T1000 (cell line): ENCODE measurements at regions not wholly inside any gene's neighbourhood (a gene's known extent, or its start where the extent isn't known, plus 50 kb on each side); places are given as distances from the start of the nearest gene placed in this dataset.
"Not testable (repeated sequence)": the region's sequence is repeated elsewhere in the genome, so short reads cannot be mapped to it uniquely, and the experiment has no call there.

ENCODE experiments used
- DNase-seq: peaks from one replicate; lab custom pipeline; 2025; ENCODE audit warnings: mixed read lengths; lab: John Stamatoyannopoulos, UW

GRCh38 chr4:160347197-160347596, 1244.3 kb downstream of the RAPGEF2 start:
- DNase-seq = no peak

DNA sequence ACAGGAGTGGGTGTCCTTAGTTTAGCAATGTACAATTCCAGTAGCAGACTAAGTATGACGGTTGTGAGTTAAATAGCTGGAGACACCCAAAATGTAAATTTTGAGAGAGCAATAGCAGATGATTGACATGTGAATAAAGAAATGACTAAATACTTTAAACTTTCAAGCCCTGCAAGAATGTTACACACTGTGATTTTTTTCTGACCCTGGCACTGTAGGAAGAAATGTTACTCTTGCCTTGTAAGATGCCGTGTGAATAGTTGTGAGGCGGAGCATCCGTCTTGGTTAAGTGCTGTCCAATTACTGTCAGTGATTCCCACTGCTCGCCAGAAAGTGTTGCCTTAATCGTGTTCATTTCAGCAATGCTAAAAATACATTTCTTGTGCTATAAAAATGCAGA, 1248.1 kb downstream of the RAPGEF2 start:
- DNase-seq = no peak

DNA sequence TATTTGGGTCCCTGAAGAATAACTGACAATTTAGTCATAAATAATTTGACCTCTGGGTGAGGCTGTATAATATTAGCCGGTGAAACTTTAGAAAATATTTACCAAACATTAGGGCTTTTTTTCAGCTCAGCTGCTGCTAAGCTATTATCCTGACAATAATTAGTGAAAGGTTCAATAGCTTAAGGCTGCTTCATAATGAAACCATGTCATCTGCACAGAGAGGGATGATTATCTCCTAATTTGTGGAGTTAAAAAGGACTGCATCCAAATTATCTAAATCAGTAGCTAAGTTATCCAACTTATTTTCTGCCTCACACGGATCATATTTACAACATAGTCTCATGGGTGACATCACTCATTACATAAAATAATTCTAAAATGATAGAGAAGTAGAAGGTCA, 1249.8 kb downstream of the RAPGEF2 start:
- no peak for DNase-seq

GRCh38 chr4:160353548-160353947, 1250.7 kb downstream of the RAPGEF2 start:
- DNase-seq = no peak

GRCh38 chr4:160362478-160362877, 1259.6 kb downstream of the RAPGEF2 start:
- DNase-seq = no peak

DNA sequence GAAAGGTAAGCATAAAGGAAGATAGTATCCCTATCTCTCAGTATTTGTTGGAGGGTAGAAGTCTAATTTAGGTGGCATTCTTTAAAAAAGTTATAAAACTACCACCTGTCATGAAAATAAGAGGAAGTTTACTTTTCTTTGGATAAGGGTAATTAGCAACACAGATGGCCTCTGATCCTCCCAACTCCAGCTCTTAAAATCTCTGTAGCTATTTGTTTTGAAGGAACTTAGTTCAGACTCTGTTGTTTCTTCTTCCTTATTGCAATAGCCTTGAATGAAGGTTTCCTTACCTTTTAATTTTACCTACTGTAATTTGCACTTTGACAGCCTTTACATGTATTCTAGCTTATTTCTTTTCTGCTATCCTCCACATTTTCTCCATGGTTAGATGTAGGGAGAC, 1261.3 kb downstream of the RAPGEF2 start:
- no peak for DNase-seq

- not testable (repeated sequence) for DNase-seq
Observed at GRCh38 chr4:160364665-160365064, 1261.8 kb downstream of the RAPGEF2 start.

DNA sequence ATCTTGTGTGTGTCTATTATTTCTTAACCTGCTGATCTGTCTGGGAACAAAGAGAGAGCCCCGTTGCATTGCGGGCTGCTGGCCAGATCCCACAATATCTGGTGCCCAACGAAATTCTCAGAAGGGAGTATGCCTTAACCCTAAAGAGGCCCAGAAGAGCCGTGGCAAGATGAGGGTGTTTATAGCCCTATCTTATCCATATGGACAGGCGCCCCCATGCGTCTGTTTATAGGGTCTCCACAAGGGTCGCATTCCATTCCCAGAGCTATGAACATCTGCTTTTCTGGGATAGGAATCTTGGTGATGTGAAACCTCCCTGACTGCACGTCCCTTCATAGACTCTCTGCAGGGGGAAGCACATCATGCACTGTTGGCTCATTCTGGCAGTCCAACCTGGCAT, 1262.5 kb downstream of the RAPGEF2 start:
- DNase-seq = not testable (repeated sequence)

DNA sequence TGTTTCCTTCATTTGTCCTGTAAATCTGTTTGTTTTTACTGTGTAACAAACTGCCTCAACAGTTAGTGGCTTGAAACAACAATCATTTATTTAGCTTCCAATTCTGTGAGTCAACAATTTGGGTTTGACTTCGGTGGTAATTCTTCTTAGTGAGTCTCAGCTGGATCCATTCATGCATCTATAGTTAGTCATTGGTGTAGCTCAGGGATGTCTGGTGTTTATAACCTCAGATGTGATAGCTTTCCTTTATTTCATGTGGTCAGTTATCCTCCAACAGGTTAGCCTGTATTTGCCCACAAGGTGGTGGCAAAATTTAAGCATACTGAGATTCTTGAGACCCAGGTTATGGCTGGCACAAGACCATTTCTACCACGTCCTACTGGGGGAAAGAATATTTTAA, 1267.2 kb downstream of the RAPGEF2 start:
- DNase-seq = no peak

DNA sequence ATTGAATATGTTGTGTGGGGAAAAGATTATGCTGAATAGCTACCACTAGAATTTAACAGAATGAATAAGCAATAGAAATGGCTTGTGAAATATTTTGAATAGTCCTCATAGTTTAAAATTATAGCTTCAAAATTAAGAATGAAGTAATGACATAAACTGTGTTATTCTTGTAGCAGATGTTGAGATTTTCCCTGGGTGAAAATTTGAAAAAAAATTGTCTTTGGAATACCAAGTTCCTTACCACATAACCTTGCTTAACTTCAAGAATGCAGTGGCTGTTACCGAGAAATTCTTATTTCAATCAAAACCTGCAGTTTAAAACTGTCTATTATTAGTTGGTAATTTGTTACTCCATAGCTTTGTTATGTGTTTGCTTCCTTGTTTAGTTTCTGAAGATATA, 1268.6 kb downstream of the RAPGEF2 start:
- no peak for DNase-seq

DNA sequence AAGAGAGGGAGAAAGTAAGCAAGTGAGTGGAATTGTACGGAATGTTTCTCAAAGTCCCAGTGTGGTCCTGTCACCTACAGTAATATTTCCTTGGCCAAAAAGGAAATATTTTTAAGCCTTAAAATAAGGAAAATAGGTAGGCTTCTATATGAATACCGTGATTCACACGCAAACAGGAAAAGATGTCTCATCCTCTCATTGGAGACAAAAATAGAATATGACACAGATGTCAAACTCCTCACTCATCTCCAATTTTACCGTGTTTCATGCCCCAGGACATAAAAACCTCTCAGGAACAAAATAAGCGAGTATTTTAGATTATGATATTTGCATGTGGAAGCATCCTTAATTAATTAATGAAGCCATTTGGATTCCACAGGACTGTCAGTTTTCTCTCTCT, 1269.5 kb downstream of the RAPGEF2 start:
- no peak for DNase-seq

GRCh38 chr4:160373911-160374310, 1271.0 kb downstream of the RAPGEF2 start:
- no peak for DNase-seq

DNA sequence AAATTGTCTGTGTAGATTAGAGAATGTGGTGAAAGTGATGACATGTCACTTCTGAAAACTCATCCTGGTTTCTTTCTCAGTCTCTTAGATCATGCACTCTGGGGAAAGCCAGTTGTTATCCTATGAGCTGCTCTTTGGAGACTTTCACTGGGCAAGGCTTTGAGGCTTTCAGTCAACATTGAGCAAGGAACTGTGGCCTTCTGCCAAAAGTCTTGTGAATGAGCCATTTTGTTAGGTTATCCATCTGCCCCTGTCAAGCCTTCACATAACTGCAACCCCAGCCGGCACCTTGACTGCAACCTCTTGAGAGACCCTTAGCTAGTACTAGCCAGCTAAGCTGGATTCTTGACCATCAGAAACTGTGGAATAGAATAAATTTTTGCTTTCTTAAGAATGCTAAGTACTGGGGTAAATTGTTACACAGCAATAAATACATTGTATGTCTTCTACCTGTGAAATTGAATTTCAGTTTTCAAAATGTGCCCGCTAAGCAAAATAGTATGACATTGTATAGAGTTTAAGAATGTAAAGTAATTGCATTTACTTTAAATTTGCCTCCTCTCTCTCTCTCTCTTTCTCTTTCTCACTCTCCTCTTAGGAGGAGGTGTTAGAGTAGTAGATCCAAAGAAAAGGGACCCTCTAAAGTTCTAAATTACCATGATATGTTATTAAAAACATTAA, 1273.0 kb downstream of the RAPGEF2 start:
- DNase-seq = no peak

GRCh38 chr4:160386846-160387245, 1284.0 kb downstream of the RAPGEF2 start:
- DNase-seq = no peak

- DNase-seq = no peak
Observed at GRCh38 chr4:160399826-160400225, 1296.9 kb downstream of the RAPGEF2 start.

GRCh38 chr4:160403081-160403480, 1300.2 kb downstream of the RAPGEF2 start:
- DNase-seq = no peak

DNA sequence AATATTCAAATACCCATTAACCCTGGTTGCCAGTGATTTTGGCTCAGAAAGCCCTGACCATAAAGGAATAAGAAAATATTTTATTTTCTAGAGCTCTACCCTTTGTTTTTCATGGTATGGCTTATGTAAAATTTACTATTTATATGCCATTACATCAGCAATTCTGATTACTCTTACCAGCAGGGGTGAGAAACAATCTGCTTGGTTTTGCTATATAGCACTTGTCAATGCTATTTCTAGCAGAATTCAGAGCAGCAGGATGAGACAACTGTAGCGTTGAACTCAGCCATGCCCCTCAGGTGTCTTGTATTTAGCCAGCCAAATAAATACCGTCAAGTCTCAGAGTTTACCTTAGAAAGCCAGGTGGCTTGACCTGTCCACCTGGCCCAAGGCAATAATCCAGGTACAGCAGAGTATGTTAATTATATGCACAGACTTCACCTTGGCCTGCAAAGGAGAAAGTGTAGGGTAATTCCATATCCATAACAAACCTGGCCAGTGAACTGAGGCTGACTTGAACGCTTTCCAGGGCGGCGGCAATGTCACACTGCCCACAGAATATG, 1303.5 kb downstream of the RAPGEF2 start:
- DNase-seq = no peak

DNA sequence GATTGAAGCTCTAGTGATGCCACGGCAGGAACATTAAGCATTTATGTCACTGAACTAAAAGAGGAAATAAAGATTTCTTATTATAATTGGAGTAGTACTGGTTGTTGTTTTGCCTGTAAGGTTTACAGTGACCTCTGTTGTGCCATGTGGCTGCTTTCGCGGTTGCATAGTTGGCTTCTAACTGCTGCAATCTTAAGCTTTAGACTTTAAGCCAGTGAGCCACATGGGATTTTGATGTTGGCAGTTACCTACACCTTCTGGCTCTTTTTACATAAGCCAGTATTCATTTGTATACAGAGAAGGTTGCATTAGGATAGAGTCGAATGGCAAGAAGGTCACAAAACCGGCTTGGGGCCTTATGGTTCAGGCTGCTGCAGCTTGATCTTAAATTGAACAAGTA, 1311.6 kb downstream of the RAPGEF2 start:
- DNase-seq = no peak

- no peak for DNase-seq
Observed at GRCh38 chr4:160423879-160424451, 1321.1 kb downstream of the RAPGEF2 start.

DNA sequence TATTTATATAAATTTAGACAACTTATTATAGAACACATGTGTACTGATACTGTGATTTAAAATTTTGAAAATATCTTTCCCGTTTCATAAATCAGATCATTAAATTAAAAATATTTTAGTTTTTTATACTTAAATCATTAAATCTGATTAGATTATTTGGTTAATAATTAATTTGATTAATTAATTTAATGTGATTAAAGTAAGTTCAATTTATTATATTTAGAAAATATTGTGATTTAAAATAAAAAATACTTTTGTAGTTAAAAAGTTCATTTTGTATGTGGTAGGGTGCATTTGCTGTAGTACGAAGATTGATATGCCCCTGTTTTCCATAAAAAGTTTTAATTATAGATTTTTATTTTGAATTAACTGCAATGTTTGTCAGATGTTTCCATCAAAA, 1323.4 kb downstream of the RAPGEF2 start:
- DNase-seq = no peak

GRCh38 chr4:160450876-160451275, 1348.0 kb downstream of the RAPGEF2 start:
- DNase-seq = no peak

DNA sequence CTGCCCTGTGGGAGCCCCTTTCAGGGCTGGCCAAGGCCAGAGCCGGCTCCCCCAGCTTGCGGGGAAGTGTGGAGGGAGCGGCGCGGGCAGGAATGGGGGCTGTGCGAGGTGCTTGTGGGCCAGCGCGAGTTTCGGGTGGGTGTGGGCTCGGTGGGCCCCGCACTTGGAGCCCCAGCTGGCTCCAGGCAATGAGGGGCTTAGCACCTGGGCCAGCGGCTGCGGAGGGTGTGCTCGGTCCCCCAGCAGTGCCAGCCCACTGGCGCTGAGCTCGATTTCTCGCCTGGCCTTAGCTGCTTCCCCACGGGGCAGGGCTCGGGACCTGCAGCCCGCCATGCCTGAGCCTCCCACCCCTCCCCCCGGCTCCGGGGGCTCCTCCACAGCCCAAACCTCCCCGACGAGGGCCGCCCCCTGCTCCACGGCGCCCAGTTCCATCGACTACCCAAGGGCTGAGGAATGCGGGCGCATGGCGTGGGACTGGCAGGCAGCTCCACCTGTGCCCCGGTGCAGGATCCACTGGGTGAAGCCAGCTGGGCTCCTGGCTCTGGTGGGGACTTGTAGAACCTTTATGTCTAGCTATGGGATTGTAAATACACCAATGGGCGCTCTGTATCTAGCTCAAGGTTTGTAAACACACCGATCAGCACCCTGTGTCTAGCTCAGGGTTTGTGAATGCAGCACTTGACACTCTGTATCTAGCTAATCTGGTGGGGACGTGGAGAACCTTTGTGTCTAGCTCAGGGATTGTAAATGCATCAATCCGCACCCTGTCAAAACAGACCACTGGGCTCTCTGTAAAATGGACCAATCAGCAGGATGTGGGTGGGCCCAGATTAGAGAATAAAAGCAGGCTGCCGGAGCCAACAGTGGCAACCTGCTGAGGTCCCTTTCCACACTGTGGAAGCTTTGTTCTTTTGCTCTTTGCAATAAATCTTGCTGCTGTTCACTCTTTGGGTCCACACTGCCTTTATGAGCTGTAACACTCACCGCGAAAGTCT, 1379.1 kb downstream of the RAPGEF2 start:
- DNase-seq = not testable (repeated sequence)
